ENCODE measurements at regions not wholly inside any gene's neighbourhood (a gene's known extent, or its start where the extent isn't known, plus 50 kb on each side); places are given as distances from the start of the nearest gene placed in this dataset.

DNA sequence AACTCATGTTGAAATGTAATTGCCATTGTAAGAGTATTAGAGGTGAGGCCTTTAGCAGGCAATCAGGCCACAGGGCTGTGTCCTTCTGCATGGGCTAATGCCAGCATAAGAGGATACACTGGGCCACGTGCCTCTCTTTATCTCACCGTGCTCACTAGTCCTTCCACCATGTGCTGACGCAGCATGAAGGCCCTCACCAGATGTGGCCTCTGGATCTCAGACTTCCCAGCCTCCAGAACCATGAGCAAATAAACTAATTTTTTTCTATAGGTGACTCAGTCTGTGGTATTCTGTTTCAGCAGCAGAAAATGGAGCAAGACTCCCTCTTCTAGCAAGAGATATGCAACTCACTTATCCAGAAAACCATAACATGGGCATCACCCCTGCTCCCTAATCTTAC, 149.7 kb upstream of the ZNF236 start:
- TF ChIP-seq, protein P1, sequence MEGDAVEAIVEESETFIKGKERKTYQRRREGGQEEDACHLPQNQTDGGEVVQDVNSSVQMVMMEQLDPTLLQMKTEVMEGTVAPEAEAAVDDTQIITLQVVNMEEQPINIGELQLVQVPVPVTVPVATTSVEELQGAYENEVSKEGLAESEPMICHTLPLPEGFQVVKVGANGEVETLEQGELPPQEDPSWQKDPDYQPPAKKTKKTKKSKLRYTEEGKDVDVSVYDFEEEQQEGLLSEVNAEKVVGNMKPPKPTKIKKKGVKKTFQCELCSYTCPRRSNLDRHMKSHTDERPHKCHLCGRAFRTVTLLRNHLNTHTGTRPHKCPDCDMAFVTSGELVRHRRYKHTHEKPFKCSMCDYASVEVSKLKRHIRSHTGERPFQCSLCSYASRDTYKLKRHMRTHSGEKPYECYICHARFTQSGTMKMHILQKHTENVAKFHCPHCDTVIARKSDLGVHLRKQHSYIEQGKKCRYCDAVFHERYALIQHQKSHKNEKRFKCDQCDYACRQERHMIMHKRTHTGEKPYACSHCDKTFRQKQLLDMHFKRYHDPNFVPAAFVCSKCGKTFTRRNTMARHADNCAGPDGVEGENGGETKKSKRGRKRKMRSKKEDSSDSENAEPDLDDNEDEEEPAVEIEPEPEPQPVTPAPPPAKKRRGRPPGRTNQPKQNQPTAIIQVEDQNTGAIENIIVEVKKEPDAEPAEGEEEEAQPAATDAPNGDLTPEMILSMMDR (IDR thresholded peaks at IDR 0.05) = no peak
- TF ChIP-seq POLR2A (IDR thresholded peaks at IDR 0.05) = no peak

All from thyroid gland (tissue), 4 donors.